DND-41 (cell line): ENCODE measurements at regions not wholly inside any gene's neighbourhood (a gene's known extent, or its start where the extent isn't known, plus 50 kb on each side); places are given as distances from the start of the nearest gene placed in this dataset.

Experiments
- CTCF ChIP-seq: IDR thresholded peaks from 2 replicates; pipeline ENCODE4 v1.5.1; 2012; ENCODE audit warnings: borderline replicate concordance, low read length, moderate library complexity, mild to moderate bottlenecking; ENCODE audit not compliant: poor library complexity, severe bottlenecking; ENCODE audit errors: extremely low read depth
- EZH2 ChIP-seq: IDR thresholded peaks from 3 replicates; pipeline ENCODE4 v1.6.1; 2012; ENCODE audit warnings: borderline replicate concordance, low read depth, mild to moderate bottlenecking, moderate library complexity, low read length, inconsistent platforms; ENCODE audit not compliant: severe bottlenecking

- TF ChIP-seq CTCF (no peak), EZH2 (no peak)
Observed at GRCh38 chr7:65285906-65286864, 87.5 kb upstream of the ZNF92 start.
